Cardiac fibroblast (primary cell): ENCODE measurements at regions not wholly inside any gene's neighbourhood (a gene's known extent, or its start where the extent isn't known, plus 50 kb on each side); places are given as distances from the start of the nearest gene placed in this dataset.

Experiments used
- DNase-seq, 2 donors: peaks; one replicate each; pipeline versions ENCODE4 v3.0.0 to v3.0.0-alpha.2; 2010; ENCODE audit warnings: low read depth in 2 of 2
- H3K4me3 ChIP-seq, 2 donors: replicated peaks in 1 of 2; 1 replicate in 1 of 2; 2 replicates in 1 of 2; pipeline ENCODE4 v1.5.1; 2011; ENCODE audit warnings: low read depth in 2 of 2, low read length in 2 of 2, mild to moderate bottlenecking in 2 of 2, moderate library complexity in 1 of 2
- TF ChIP-seq, protein P1 (sequence below): IDR thresholded peaks from one replicate; pipeline ENCODE4 v1.5.1; 2011; ENCODE audit warnings: low read depth, mild to moderate bottlenecking, low read length, inconsistent platforms

DNA sequence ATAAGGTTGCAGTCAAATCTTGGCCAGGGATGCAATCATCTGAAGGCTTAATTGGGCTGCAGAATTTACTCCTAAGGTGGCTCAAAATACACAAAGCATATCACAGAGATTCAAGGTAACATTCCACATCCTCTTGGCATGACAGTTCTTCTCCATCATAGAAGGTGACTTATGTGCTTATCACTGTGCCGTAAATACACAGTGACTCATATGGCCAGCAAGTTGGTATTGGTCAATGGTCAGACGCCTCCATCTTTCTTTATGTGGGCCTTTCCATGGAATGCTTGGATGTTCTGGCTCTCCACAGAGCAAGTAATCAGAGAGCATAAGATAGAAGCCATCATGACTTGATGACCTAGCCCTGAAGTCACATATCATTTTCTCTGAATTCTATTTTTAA, 168.8 kb upstream of the ST8SIA2 start:
- no peak for DNase-seq
- no peak overlapping the region for H3K4me3 ChIP-seq
- TF ChIP-seq, protein P1, sequence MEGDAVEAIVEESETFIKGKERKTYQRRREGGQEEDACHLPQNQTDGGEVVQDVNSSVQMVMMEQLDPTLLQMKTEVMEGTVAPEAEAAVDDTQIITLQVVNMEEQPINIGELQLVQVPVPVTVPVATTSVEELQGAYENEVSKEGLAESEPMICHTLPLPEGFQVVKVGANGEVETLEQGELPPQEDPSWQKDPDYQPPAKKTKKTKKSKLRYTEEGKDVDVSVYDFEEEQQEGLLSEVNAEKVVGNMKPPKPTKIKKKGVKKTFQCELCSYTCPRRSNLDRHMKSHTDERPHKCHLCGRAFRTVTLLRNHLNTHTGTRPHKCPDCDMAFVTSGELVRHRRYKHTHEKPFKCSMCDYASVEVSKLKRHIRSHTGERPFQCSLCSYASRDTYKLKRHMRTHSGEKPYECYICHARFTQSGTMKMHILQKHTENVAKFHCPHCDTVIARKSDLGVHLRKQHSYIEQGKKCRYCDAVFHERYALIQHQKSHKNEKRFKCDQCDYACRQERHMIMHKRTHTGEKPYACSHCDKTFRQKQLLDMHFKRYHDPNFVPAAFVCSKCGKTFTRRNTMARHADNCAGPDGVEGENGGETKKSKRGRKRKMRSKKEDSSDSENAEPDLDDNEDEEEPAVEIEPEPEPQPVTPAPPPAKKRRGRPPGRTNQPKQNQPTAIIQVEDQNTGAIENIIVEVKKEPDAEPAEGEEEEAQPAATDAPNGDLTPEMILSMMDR = no peak

DNA sequence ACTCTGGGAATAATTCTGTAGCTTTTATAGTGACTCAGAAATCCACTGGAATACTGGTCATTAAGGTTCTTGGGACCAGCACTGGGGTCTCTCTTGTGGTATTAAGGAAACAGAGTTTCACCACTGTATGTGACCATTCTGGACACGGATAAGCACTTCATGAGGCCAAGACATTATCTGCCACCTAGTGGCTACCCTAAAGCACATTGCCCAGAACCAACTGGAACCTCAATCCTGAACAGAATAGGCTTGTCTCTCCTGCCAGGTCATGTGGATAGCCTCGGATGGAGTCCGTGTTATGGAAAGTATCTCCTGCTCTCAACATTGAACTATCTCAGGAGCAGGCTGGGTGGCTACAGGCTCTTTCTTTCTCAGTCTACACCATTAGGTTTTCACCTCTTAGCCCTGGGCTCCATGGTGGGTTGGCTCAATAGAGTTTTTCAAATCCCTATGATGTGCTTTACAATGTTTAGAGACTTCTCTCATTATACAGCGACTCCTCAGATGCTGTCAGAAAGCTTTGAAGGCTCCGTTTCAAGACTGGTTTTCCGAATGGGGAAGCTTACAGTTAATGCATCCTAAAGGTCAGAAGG, 167.6 kb upstream of the ST8SIA2 start:
- H3K4me3 ChIP-seq = no peak overlapping the region
- TF ChIP-seq, protein P1 = no peak
- peak; percentile 1 to 12 for DNase-seq

DNA sequence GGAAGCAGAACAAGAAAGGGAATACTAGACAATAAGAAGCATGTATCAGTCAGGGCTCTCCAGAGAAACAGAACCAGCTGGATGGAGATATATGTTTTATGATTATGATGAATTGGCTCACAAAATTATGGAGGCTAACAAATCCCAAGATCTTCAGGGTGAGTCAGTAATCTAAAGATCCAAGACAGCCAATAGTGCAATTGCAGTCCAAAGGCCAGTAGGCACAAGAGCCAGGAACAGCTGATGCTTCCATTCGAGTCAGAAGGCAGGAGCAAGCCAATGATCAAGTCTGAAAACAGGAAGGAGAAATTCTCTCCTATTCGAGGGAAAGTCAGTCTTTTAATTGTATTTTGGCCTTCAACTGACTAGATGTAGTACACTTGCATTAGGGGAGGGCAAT, 164.9 kb upstream of the ST8SIA2 start:
- H3K4me3 ChIP-seq = no peak overlapping the region
- no peak for DNase-seq
- TF ChIP-seq, protein P1 = no peak

DNA sequence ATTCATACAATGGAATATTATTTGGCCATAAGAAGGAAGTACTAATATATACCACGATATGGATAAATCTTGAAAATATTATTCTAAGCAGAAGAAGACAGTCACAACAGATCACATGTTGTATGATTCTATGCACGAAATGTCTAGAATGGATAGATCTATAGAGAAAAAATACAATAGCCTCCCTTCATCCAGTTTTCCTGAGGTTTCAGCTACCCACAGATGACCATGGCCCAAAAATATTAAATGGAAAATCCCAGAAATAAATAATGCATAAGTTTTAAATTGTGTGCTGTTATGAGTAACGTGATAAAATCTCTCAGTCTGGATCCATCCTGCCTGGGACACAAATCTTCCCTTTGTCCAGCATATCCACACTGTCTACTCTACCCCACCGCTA, 162.2 kb upstream of the ST8SIA2 start:
- TF ChIP-seq, protein P1 = no peak
- H3K4me3 ChIP-seq = no peak overlapping the region
- no peak for DNase-seq

DNA sequence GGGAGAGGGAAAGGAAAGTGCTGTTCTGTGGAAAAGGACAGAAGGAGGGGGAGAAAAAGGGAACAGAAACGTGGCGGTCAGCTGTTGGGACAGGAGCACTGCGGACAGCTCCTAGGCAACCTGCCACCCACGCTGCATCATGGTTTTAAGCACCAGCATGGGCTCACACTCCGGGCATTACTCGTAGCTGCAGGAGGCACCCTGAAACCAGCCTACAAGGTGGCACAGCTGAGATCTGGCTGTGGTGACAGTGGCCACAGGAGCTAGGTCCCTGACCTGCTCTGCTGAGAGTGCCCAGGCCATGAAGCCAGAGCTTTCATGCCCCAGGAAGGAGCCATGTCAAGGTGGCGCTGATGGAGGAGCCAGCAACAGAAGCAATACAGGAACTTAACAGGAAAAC, 161.4 kb upstream of the ST8SIA2 start:
- DNase-seq = no peak
- TF ChIP-seq, protein P1 = no peak
- no peak overlapping the region for H3K4me3 ChIP-seq

DNA sequence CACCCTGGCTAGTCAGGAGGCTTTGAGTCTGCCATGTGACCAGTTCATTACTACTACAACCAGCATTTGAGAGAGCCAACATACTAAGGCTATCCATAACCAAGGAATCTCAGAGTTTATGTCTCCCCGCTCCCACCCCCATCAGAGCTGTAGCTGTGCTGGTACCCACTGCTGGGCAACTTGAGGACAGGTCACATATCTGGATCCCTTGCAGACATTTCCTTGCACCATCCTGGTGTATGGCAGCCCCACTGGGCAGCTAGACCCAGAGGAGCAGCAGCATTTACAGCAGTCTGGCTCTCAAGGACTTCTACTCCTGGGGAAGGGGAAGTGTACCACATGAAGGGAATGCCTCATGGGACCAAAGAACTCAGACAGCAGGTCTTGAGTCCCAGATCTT, 160.8 kb upstream of the ST8SIA2 start:
- H3K4me3 ChIP-seq = no peak overlapping the region
- DNase-seq = no peak
- TF ChIP-seq, protein P1 = no peak

DNA sequence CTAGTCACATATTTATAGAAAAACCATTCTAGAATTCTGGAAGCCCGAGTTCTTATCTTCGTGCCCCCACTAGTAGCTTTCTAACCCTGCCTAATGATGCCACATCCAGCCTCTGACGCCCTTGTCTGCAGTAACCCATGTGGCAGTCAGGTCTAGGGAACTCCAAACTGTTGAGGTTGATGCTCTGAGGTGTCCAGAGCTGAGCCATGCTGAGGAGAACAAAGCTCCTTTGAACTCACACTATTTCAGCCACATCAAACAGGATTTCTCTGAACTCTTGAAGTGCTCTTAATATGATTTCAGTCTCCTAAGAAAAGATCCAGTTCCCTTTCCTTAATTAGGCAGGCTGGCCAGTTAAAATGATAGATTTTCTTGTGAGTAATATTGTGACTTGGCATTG, 150.5 kb upstream of the ST8SIA2 start:
- DNase-seq = no peak
- H3K4me3 ChIP-seq = no peak overlapping the region
- TF ChIP-seq, protein P1 = no peak
